IPS DF 4.7 (cell line): ENCODE measurements at regions not wholly inside any gene's neighbourhood (a gene's known extent, or its start where the extent isn't known, plus 50 kb on each side); places are given as distances from the start of the nearest gene placed in this dataset.
"Not testable (repeated sequence)": the region's sequence is repeated elsewhere in the genome, so short reads cannot be mapped to it uniquely, and the experiment has no call there.

Source experiments
- DNase-seq: peaks from one replicate; pipeline ENCODE4 v3.0.0-alpha.2; 2013; ENCODE audit warnings: low spot score; ENCODE audit errors: extremely low read depth

GRCh38 chr15:59833366-59833765, 144.2 kb upstream of the BNIP2 start:
- DNase-seq, result no peak

GRCh38 chr15:59830873-59831272, 141.8 kb upstream of the BNIP2 start:
- no peak for DNase-seq

- no peak for DNase-seq
Measured at GRCh38 chr15:59830098-59830497, 141.0 kb upstream of the BNIP2 start.

GRCh38 chr15:59828861-59829260, 139.7 kb upstream of the BNIP2 start:
- no peak for DNase-seq

- no peak for DNase-seq
Measured at GRCh38 chr15:59828263-59828662, 139.1 kb upstream of the BNIP2 start.

GRCh38 chr15:59825901-59826300, 136.8 kb upstream of the BNIP2 start:
- no peak for DNase-seq

- no peak for DNase-seq
Measured at GRCh38 chr15:59821286-59821685, 132.2 kb upstream of the BNIP2 start.

GRCh38 chr15:59819092-59819491, 130.0 kb upstream of the BNIP2 start:
- no peak for DNase-seq

- DNase-seq, result no peak
Measured at GRCh38 chr15:59818336-59818735, 129.2 kb upstream of the BNIP2 start.

- DNase-seq, result no peak
Measured at GRCh38 chr15:59817834-59818233, 128.7 kb upstream of the BNIP2 start.

- DNase-seq, result no peak
Measured at GRCh38 chr15:59817053-59817452, 127.9 kb upstream of the BNIP2 start.

- DNase-seq, result no peak
Measured at GRCh38 chr15:59814409-59814808, 125.3 kb upstream of the BNIP2 start.

GRCh38 chr15:59812889-59813288, 123.8 kb upstream of the BNIP2 start:
- no peak for DNase-seq

GRCh38 chr15:59812250-59812870, 123.2 kb upstream of the BNIP2 start:
- DNase-seq, result no peak

- not testable (repeated sequence) for DNase-seq
Measured at GRCh38 chr15:59803293-59803966, 114.3 kb upstream of the BNIP2 start.

- DNase-seq, result no peak
Measured at GRCh38 chr15:59801649-59802048, 112.5 kb upstream of the BNIP2 start.

- DNase-seq, result no peak
Measured at GRCh38 chr15:59798605-59798917, 109.4 kb upstream of the BNIP2 start.

- DNase-seq, result no peak
Measured at GRCh38 chr15:59797756-59798604, 108.9 kb upstream of the BNIP2 start.

- DNase-seq, result no peak
Measured at GRCh38 chr15:59794229-59794886, 105.2 kb upstream of the BNIP2 start.

- DNase-seq, result no peak
Measured at GRCh38 chr15:59792359-59792758, 103.2 kb upstream of the BNIP2 start.

- no peak for DNase-seq
Measured at GRCh38 chr15:59791755-59792154, 102.6 kb upstream of the BNIP2 start.

- no peak for DNase-seq
Measured at GRCh38 chr15:59791079-59791478, 102.0 kb upstream of the BNIP2 start.
